NCI-H748 treated with DMSO at 0.1 percent for 48 hours (cell line): ENCODE measurements at regions not wholly inside any gene's neighbourhood (a gene's known extent, or its start where the extent isn't known, plus 50 kb on each side); places are given as distances from the start of the nearest gene placed in this dataset.

Experiments
- DNase-seq: peaks from one replicate; lab custom pipeline; 2025; lab: John Stamatoyannopoulos, UW

DNA sequence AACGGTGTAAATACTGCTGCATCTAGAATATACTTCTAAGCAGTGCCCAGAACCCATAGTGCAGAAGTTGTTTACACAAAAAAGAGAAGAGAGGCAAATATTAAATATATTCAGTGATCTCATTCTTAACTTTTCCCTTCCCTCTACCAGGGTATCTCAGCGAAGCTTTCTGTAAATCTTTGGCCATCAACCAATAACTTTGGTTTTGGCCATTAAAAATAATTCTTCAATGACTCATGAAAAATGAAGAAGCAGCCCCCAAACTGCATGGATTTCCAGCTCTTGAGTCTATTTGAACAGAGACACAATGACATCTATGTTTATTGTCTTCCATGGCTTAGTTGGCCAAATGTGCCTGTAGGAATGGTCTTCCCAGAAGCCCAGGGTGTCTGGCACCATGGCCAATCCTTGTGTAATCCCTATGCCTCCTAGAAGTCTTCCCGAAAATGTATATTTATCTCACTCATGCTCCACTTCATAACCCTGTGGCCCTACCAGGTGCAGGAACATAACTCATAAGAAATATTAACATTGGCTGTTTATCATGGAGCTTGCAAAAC, 646.6 kb downstream of the TOX3 start:
- no peak for DNase-seq

DNA sequence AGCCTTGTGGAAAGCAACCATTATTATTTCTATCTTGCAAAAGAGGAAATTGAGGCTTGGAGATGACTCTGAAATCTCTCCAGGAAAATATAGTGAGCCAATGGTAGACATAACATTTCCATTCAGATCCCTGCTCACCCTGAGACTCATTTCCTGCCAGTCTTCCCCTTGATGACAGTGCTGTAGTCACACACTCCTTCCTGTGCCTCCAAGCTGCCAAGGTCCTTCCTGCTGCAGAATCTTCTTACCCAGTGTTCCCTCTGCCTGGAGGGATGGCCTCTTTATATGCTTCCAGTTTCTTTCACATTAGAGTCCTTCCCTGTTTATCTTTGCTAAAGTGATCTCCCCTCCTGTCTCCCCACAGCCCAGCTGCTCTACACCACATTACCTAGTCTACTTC, 648.1 kb downstream of the TOX3 start:
- no peak for DNase-seq

DNA sequence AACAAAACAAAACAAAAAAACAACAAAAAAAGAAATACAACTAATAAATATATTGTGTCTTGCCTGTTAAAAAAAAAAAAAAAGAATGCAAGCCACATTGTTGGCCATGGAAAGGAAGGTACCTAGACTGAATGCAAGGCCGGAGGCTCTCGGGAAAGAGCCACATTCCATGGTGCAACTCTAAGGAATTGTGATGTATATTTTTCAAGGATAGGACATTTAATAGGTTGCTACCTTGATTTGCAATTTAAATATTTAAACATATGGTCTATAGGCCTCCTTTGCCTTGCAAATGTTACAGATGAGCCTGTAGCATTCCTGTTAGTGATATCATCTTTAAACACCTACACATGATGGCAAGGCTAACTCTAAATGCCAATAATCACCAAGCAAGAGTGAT, 650.9 kb downstream of the TOX3 start:
- DNase-seq = no peak

DNA sequence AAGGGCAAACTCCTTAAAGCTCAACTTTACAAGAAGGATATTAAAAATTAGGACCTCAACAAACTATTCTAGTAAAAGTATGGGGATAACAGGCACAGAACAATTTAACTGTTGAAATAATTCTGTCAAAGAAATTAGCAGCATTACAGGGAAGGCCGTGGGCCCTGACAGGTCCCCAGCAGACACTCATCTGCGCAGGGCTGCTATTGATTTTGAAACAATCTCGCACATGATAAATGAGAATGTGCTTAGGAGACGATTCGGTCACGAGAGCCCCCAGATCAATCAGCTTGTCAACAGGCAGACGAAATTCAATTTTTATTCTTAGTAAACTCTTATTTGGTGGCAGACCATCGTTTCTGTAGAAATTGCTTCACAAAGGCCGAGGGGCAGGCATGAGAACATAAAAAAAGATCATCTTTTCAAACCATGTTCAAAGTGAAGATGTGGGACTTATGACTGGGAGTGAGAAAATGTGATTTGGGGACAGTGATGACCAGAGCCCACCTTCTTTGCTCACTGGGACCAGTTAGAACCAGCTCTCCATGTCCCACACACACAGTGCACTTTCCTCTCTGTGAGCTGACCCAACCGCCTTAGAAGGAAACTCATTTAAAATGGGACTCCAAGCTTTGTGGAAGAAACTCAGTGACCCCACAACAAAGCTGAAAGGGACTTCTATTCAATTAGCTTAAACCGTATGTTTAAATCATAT, 654.5 kb downstream of the TOX3 start:
- DNase-seq = no peak

DNA sequence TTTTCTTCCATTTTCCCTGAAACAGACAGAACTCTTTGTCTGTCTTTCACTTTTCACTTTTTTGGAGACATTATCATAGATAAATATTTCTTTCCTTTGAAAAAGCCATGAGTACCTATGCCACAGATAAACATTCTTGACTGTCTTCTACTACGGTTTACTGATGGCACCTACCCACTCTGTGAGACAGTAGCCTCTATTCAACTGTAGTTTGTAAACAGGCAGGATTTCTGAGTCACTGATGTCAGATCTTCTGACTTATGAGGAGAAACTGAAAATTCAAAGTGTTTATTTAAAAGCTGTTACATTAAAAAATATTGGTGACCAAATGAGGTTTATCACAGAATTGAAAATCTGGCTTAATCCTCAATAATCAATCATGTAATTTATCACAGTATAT, 658.4 kb downstream of the TOX3 start:
- no peak for DNase-seq

DNA sequence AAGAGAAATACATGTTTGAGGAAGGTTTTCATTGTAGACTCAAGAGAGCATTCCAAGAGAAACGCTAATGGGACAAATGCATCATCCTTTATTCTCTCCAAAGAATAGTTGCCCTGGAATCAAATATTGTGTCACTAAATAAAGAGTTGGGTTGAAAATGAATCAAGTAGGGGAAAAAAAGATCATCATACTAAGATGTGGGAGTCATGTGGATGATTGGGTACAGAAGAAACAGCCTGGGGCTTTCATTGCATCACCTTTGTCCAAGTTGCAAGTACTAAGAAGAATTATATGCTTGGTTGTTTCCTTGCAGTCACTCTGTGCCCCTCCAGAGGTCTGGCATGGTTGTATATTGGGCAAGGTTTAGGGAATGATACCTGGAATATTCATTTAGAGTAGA, 658.9 kb downstream of the TOX3 start:
- no peak for DNase-seq

DNA sequence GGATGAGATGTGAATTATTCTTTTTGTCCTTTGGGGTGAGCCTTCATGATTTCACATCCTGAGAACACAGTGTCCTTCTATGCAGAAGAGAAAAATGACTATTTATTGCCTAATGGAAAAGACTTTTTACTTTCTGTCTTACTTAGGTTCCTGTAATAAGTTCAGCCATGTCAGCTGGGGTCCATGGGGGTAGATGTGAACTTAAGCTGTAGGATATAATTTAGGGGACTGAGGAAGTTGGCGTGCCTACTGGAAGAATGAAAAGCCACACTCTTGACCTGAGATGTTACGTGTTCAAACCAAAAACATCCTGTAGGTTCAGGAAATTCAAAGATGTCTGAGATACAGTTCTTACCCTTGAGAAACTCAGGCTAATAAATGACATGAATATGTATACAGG, 660.5 kb downstream of the TOX3 start:
- DNase-seq = no peak

DNA sequence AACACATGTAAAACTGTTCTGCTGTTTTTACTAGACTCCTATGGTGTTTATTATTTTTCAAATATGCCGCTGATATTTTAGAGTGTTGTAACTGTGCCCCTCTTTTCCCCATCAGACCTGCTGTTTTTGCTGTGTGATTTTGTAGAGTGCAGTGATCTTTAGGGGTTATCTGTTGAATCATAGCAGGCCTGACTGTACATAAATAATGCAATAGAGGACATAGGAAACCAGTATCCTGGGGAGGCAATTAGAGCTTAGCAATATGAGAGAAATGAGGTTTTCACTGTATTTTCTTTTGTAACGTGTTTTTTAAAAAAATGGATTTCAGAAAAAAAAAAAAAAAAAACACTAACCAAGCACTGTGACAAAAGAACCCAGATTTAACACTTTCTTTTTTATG, 662.2 kb downstream of the TOX3 start:
- DNase-seq = no peak

DNA sequence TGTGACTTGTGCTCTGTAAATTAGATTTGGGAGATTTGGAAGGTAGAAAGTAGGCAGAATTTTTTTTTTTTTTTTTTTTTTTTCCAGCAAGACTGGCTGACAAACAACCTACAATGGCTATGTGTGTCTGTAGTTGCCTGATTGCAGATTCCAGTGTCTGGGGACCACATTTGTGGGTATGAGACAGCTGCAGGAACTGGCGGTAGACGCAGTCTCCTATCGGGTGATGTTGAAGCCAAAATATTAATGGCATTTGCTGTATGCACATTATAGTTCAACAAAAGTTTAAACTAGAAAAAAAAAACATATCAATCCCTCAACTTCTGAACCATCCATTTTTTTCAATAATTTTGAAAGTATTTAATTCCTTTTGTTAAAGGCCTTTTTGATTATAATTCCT, 665.2 kb downstream of the TOX3 start:
- no peak for DNase-seq

DNA sequence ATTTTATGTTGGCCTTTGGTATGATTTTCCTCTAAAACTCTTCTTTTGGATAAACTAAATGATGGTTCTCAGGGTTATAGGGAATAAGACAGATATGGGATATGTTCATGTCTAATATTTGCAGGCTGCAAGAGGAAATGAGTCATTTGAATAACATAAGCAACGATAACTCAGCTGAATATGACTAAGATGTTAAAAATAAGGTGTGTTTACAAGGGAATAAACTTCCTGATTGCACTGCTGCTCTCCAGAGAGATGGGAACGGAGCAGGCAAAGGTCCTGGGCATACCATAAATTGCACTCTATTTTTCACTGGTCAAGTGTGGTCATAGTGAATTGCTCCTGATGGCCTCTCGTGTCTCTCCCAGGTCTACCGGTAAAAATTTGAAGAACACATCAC, 666.2 kb downstream of the TOX3 start:
- no peak for DNase-seq

DNA sequence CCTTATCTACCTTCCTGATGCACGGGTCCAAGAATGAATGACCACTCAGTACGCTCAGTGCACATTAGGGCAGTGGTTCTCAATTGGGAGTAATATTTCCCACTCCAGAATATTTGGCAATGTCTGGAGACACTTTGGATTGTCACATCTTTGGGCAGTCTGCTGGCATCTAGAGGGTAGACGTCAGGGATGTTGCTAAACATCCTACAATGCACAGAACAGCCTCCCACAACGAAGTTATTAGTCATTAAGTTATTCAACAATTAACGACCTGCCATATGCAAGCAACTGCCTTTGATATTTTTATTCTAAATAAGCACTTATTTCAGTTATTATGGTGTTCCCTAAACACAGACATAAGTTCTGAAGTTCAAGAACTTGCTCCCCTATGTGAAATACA, 669.3 kb downstream of the TOX3 start:
- DNase-seq = no peak

DNA sequence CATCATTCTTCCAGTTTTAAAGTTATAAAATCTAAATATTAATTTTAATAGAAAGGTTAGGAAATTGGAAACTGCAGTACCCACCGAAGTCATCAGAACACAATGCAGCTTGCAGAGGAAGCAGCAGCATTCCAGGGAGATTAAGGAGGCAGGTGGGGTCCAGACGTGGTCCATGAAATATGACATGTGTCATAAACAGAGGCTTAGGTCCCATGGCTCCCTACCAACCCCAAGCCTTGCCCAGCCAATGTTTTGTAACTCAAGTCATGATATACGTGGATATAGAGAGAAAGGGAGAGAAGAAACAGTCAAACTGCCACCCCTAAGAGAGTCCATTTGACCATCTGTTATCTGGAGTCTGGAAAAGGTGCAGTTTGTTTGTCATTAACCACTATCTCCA, 670.0 kb downstream of the TOX3 start:
- DNase-seq = no peak

DNA sequence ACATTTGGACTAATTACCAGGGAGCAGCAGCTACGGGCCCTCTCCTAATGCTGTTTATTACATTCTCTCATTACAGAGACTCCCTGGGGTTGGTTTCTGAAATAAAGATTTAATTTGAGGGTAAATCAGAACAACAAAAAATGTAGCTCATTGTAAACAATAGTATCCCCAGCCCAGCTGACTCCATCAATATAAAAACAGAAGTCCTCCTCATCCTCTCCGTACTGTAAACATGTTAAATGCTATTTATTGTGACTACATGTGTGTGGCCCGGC, 670.4 kb downstream of the TOX3 start:
- DNase-seq = no peak

DNA sequence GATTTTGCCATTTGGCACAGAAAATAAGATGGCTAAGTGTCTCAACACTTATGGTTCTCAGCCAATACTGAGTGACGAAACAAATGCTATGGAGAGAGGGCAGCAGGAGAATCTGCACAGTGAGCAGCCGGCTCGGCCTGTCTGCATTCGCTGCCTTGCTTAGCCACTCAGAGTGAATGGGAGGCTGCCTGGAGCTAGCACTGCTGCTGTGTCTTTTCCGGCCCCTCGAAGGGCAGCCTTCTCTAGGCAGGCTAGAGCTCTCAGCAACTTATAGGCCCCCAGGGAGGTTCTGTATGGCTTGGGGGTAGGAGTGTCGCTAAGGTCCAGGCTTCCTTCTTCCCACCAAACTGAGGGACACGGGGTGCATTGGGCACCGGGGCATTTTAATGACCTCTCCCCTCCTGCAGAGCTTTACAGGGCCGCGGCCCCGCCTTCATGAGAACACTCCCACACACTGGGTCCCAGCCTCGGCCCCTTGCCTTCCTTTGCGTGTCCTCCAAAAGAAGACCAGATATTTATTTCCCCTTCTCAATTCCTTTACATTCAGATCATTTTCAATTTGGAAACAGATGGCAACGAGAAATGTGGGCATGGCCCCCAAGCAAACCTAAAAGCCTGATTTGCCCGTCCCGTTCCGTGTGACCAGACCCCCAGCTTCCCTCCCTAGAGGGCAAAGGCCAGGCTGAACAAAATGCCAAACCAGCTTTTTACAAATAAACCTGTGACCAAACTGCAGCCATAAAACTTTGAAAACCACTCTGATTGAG, 670.9 kb downstream of the TOX3 start:
- DNase-seq = no peak

DNA sequence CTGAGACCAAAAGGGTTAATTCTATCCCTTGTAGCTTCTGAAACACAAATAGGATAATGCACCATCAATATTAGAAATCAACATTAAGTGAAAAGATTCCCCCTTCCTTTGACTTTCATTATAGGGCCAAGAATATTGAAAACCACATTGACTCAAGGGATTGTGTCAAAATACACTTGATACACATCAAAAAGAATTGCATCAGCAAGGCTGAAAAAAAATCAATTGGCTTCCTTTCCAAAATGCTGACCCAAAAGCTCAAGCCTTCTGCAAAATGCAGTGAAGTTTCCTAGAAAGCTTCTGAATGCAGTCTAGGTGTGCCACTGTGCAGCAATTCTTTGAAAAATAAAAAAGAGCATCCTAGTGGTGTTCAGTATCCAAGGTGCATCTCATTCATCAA, 674.4 kb downstream of the TOX3 start:
- DNase-seq = no peak

DNA sequence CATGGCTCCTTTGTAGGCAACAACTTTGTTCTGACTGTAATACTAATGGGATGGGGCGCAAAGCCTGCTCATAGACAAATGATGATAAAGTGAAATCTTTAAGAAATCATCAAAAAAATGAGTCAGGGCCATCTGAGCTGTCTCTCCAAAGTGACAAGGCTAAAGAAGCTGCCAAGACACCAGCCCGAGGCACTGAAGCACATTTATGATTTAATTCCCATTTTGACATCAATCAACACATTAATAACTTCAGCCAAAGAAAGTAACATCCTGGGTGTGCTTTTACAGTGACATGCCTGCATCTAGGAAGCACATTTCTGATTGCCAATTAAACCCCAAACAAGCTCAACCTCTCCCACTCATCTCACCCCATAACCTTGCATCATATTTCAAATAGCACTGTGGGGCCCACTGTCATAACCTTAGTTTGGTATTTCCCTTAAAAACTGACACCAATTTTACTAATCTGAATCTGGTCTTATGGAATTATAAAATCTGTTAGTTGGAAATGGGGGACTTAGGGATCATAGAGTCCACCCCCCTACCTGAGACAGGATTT, 676.6 kb downstream of the TOX3 start:
- no peak for DNase-seq

DNA sequence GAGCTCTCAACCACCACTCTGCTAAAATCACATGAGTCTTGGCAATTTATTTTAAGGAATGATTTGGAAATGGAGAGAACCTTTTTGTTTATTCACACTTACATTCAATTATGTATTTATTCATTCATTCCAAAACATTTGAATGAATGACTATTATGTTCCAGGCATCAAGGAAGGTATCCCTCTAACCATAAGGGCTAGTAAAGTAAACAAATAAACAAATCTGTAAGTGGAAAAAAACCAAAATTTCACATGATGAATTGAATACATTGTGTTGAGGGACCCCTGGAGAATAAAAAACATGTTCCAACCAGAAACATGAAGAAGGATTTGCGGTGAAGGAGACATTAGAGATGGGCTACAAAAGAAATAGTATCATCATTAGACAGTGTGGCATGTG, 677.8 kb downstream of the TOX3 start:
- no peak for DNase-seq

DNA sequence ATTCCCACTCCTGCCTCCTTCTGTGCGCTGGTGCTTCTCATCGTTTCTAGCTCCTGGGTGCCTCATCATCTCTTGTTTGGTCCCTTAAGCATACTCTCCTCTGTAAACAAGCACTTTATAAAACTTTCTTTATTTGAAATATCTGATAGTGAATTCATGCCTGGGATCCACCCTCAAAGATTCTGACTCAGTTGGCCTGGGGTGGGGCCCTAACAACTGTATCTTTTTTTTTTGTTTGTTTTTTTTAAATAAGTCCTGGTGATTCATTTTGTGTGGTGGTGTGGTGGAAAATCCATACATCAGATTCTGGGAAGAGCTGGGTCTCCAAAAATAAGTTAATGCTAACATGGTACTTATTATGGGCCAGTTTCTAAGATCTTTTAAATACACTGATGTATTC, 678.3 kb downstream of the TOX3 start:
- DNase-seq = no peak

DNA sequence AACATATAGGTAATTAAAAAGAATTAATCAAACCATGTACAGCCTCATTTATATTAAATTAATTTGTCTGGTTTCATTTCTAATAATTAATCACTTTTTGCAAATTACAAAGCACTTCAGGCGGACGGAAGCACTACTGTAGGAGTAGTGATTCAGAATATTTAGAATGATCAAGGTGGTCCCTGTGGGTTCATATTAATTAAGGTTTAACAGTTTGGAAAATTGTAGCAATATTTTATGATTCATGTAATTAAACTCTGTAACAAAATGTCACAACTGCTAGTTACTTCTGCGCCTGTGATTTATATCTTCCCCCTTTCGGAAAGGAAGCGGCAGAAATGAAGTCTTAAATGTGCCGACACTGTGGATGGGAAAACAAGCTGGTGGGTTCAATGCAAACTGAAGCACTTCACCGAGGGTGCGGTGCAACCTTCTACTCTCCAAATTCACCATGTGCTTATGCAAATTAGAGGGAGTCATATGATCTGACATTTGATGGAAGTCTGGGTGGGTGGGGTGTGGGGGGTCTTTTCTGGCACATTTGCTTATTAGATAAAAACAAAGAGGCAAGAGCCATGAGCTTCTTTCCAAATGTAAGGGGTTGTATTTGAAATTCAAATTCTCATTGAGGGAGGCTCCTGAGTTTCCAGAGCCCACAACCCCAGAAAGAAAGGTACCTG, 679.4 kb downstream of the TOX3 start:
- no peak for DNase-seq

DNA sequence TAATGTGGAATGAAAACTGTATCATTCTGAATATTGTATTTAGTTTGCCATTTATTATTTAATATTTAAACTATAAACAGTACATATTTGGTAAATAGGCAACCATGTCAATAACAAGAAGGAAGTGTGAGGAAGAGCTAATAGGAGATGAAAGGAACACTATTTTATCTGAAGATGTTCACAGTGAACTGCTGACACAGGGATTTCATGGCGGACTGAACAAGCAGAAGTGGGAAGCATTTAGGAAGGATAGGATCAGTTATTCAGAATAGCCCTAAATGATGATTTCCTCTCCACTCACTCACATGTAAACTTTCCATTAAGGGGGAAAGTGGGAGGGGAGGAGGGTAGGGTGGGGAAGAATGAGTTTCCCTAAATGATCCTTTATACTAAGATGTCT, 682.4 kb downstream of the TOX3 start:
- DNase-seq = no peak

DNA sequence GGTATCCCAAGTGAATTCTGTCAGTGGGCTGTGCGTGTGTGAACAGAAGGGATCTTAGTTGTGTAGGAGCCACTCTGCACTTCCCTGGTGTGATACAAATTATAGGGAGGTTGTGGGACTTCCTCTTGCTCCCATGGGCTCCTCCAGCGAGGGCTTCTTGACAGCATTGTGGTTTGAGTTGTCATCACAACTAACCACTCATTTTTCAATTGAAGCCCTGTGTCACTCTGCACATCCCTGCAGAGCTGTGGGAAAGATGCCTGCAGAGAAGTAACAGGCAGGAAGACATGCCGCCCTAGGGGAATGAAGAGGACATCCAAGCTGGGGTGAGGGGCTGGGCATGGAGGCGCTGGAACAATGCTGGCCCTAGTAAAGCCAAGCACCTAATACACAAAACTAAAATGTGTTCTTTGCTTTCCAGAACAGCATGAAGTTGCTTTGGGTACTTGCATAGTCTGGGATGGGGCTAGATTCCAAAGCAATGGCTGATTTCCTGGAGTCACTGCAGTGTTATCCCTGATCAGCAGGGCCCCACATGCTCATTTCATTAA, 692.5 kb downstream of the TOX3 start:
- no peak for DNase-seq

DNA sequence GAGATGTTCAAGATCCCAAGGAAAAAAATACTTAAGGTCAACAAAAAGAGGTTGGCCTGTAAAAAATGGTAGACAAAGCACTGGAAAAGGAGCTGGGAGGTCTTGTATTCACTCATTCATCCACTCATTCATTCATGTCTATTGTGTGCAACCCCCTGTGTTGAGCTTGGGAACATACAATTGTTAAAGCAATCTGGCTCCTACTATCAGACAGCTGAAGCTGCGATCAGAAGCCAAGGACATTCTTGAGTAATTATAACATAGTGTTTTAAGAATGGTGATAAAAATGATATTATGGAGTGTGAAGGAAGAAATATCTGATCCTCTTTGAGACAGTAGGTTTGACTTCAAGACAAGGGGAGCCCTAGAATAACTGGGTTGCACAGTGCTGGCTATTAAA, 693.4 kb downstream of the TOX3 start:
- DNase-seq = no peak

DNA sequence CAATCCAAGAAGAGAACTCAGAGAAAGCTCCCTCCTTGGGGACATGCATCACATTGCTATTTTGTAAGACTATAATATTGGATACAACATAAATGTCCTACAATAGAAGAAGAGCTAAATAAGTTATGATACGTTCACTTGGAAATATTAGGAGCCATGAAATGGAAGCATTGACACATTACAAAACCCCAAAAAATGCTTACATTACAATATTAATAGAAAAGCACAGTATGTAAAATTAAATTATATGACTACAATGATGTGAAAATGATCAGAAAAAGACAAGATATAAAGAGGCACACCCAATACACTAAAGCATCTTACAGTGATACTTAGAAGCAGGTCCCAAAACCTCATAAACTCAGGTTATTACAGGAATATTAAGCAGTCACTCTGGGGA, 694.1 kb downstream of the TOX3 start:
- no peak for DNase-seq
